CD8-positive, alpha-beta memory T cell (primary cell): ENCODE measurements at regions not wholly inside any gene's neighbourhood (a gene's known extent, or its start where the extent isn't known, plus 50 kb on each side); places are given as distances from the start of the nearest gene placed in this dataset.

ENCODE experiments used
- CTCF ChIA-PET: fragments of 350-600 bp; sonication (Branson Sonifier 250); formaldehyde crosslinking; loops from one replicate; lab custom pipeline; 2021; ENCODE audit warnings: antibody characterized with exemption; lab: Charles Lee
- POLR2A ChIA-PET: fragments of 350-600 bp; sonication (Branson Sonifier 250); formaldehyde crosslinking; loops from one replicate; lab custom pipeline; 2021; ENCODE audit warnings: antibody characterized with exemption; lab: Charles Lee
- DNase-seq, 5 donors: peaks; one replicate each; pipeline versions ENCODE4 v3.0.0 to v3.0.0-alpha.2; 2020 to 2022; ENCODE audit warnings: mixed read lengths in 1 of 5
- H3K27ac ChIP-seq: one replicate; pipeline ENCODE4 v1.7.0; 2013; ENCODE audit warnings: low read depth, mild to moderate bottlenecking, low read length, moderate library complexity
- H3K27me3 ChIP-seq: 2 replicates; pipeline ENCODE4 v1.7.0; 2013; ENCODE audit warnings: low read length, mild to moderate bottlenecking; ENCODE audit not compliant: insufficient read depth, poor library complexity, severe bottlenecking
- H3K36me3 ChIP-seq: 2 replicates; pipeline ENCODE4 v1.7.0; 2013; ENCODE audit warnings: mild to moderate bottlenecking, low read length, moderate library complexity; ENCODE audit not compliant: insufficient read depth
- H3K4me1 ChIP-seq: 2 replicates; pipeline ENCODE4 v1.7.0; 2013; ENCODE audit warnings: mild to moderate bottlenecking, low read length, moderate library complexity; ENCODE audit not compliant: insufficient read depth
- H3K4me3 ChIP-seq: 2 replicates; pipeline ENCODE4 v1.7.0; 2013; ENCODE audit warnings: mild to moderate bottlenecking, low read length
- H3K9me3 ChIP-seq: 2 replicates; pipeline ENCODE4 v1.7.0; 2013; ENCODE audit warnings: mild to moderate bottlenecking, low read length
- H3K27ac Mint-ChIP-seq, 8 donors: one replicate each; pipeline ENCODE4 v1.8.0; 2020 to 2021; ENCODE audit warnings: mixed read lengths in 8 of 8, mild to moderate bottlenecking in 6 of 8, inconsistent platforms in 3 of 8, moderate library complexity in 3 of 8
- H3K27me3 Mint-ChIP-seq, 2 donors: one replicate each; pipeline ENCODE4 v1.8.0; 2020 to 2021; ENCODE audit warnings: mixed read lengths in 2 of 2, mild to moderate bottlenecking in 1 of 2, moderate library complexity in 1 of 2
- H3K36me3 Mint-ChIP-seq, 3 donors: one replicate each; pipeline ENCODE4 v1.8.0; 2020 to 2021; ENCODE audit warnings: mixed read lengths in 3 of 3, inconsistent platforms in 1 of 3, mild to moderate bottlenecking in 1 of 3
- H3K4me1 Mint-ChIP-seq, 3 donors: one replicate each; pipeline ENCODE4 v1.8.0; 2020 to 2021; ENCODE audit warnings: mixed read lengths in 3 of 3, inconsistent platforms in 1 of 3, mild to moderate bottlenecking in 1 of 3
- H3K4me3 Mint-ChIP-seq, 7 donors: one replicate each; pipeline ENCODE4 v1.8.0; 2020 to 2021; ENCODE audit warnings: mixed read lengths in 7 of 7, mild to moderate bottlenecking in 6 of 7, moderate library complexity in 4 of 7, inconsistent platforms in 2 of 7
- H3K9me3 Mint-ChIP-seq, 5 donors: one replicate each; pipeline ENCODE4 v1.8.0; 2020 to 2022; ENCODE audit warnings: mixed read lengths in 5 of 5, mild to moderate bottlenecking in 3 of 5, moderate library complexity in 2 of 5, inconsistent platforms in 1 of 5

- no peak for DNase-seq
- peaks cover 0 to 2% (median 0%) of the 10 kb centered on the region in 5 donors for H3K9me3 Mint-ChIP-seq
- no peak overlapping the region for H3K4me3 Mint-ChIP-seq
- Histone ChIP-seq H3K27ac (no peak overlapping the region), H3K27me3 (no peaks in the 10 kb centered on the region), H3K36me3 (no peaks in the 10 kb centered on the region), H3K4me3 (no peak overlapping the region), H3K4me1 (no peaks in the 10 kb centered on the region), H3K9me3 (no peaks in the 10 kb centered on the region)
- POLR2A ChIA-PET = no interaction called here
- peak overlapping the region in 1 of 8 donors; percentile 25 for H3K27ac Mint-ChIP-seq
- H3K4me1 Mint-ChIP-seq = peaks cover 0 to 7% (median 4%) of the 10 kb centered on the region in 3 donors
- peaks cover 0 to 4% of the 10 kb centered on the region in 2 donors for H3K27me3 Mint-ChIP-seq
- CTCF ChIA-PET = no interaction called here
- no peaks in the 10 kb centered on the region for H3K36me3 Mint-ChIP-seq
Measured at GRCh38 chrX:20399728-20400414, 133.2 kb upstream of the RPS6KA3 start.

- POLR2A ChIA-PET = no interaction called here
- Mint-ChIP-seq H3K27me3 (peaks cover 0 to 5% of the 10 kb centered on the region in 2 donors), H3K4me1 (peaks cover 0 to 7% (median 4%) of the 10 kb centered on the region in 3 donors)
Measured at GRCh38 chrX:20397587-20397986, 130.9 kb upstream of the RPS6KA3 start.

DNA sequence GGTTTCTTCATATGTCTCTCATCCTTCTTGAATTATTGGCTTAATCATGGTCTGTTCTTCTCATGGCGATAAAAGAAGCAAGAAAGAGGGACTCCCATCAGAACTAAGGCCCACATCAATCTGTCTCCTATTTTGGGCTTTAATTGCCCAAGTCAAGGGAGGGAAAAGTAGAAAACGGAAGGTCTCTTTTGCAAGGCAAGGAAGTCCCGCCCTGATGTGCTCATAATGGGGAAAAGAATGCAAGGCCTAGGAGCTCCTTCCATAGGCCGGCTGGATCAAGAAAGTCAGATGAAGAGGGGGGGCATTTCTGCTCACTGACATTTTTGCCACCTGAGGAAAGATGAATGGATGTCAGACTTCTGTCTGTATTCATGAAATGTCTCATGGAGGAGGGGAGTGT lies 127.7 kb upstream of the RPS6KA3 start:
- Histone ChIP-seq H3K27me3 (no peaks in the 10 kb centered on the region), H3K27ac (no peak overlapping the region), H3K4me1 (no peaks in the 10 kb centered on the region), H3K36me3 (no peaks in the 10 kb centered on the region), H3K9me3 (no peaks in the 10 kb centered on the region), H3K4me3 (no peak overlapping the region)
- Mint-ChIP-seq H3K36me3 (no peaks in the 10 kb centered on the region), H3K4me3 (no peak overlapping the region), H3K4me1 (peaks cover 0 to 4% (median 0%) of the 10 kb centered on the region in 3 donors), H3K27ac (no peak overlapping the region), H3K27me3 (peaks cover 0 to 5% of the 10 kb centered on the region in 2 donors), H3K9me3 (peaks cover 0 to 2% (median 0%) of the 10 kb centered on the region in 5 donors)
- DNase-seq = no peak
- ChIA-PET CTCF (no interaction called here), POLR2A (no interaction called here)

More at GRCh38 chrX:20397587-20397986, 130.9 kb upstream of the RPS6KA3 start:
- Histone ChIP-seq H3K27me3 (no peaks in the 10 kb centered on the region), H3K36me3 (no peaks in the 10 kb centered on the region), H3K4me3 (no peak overlapping the region), H3K9me3 (no peaks in the 10 kb centered on the region), H3K27ac (no peak overlapping the region), H3K4me1 (no peaks in the 10 kb centered on the region)
- Mint-ChIP-seq H3K27ac (no peak overlapping the region), H3K4me3 (no peak overlapping the region), H3K9me3 (peaks cover 0 to 2% (median 0%) of the 10 kb centered on the region in 5 donors), H3K36me3 (no peaks in the 10 kb centered on the region)
- no peak for DNase-seq
- CTCF ChIA-PET = no interaction called here

DNA sequence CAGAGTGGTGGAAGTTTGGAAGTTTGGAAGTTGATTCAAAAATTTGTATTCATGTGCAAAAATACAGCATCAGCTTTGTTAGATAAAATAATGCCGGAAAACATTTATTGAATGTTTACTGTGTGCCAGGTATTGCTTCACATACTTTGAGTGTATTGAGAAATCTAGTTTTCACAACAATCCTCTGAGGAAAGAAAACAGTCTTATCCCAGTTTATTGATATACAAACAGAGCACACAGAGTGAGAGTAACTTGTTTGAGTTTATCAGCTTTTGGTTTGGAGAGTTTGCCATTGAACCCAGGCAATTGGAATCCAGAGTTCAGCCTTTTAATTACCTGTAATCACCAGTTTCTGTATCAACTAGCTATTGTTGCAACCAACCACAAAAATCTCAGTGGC lies 127.2 kb upstream of the RPS6KA3 start:
- Histone ChIP-seq H3K27me3 (no peaks in the 10 kb centered on the region), H3K4me3 (no peak overlapping the region), H3K36me3 (no peaks in the 10 kb centered on the region), H3K27ac (no peak overlapping the region), H3K9me3 (no peaks in the 10 kb centered on the region), H3K4me1 (no peaks in the 10 kb centered on the region)
- no peak for DNase-seq
- Mint-ChIP-seq H3K4me1 (peaks cover 0 to 1% (median 0%) of the 10 kb centered on the region in 3 donors), H3K9me3 (peaks cover 0 to 2% (median 0%) of the 10 kb centered on the region in 5 donors), H3K27ac (no peak overlapping the region), H3K27me3 (peaks cover 0 to 5% of the 10 kb centered on the region in 2 donors), H3K4me3 (no peak overlapping the region), H3K36me3 (no peaks in the 10 kb centered on the region)
- POLR2A ChIA-PET = no interaction called here
- CTCF ChIA-PET = no interaction called here

GRCh38 chrX:20388594-20388993 lies 121.9 kb upstream of the RPS6KA3 start:
- H3K4me1 ChIP-seq = no peaks in the 10 kb centered on the region
- CTCF ChIA-PET = no interaction called here

GRCh38 chrX:20383477-20383876 lies 116.8 kb upstream of the RPS6KA3 start:
- no peaks in the 10 kb centered on the region for H3K27me3 ChIP-seq
- ChIA-PET CTCF (no interaction called here), POLR2A (no interaction called here)
- no peak overlapping the region for H3K27ac ChIP-seq
- peaks cover 0 to 2% (median 0%) of the 10 kb centered on the region in 3 donors for H3K36me3 Mint-ChIP-seq
- H3K4me1 ChIP-seq = peaks cover 5% of the 10 kb centered on the region
- H3K4me3 ChIP-seq = no peak overlapping the region
- H3K36me3 ChIP-seq = no peaks in the 10 kb centered on the region
- peaks cover 0 to 4% of the 10 kb centered on the region in 2 donors for H3K27me3 Mint-ChIP-seq
- no peak overlapping the region for H3K4me3 Mint-ChIP-seq
- H3K4me1 Mint-ChIP-seq = peaks cover 10 to 20% (median 15%) of the 10 kb centered on the region in 3 donors
- H3K27ac Mint-ChIP-seq = peak overlapping the region in 1 of 8 donors; percentile 65
- no peak for DNase-seq
- H3K9me3 Mint-ChIP-seq = peaks cover 0 to 4% (median 0%) of the 10 kb centered on the region in 5 donors
- H3K9me3 ChIP-seq = no peaks in the 10 kb centered on the region

More at GRCh38 chrX:20388594-20388993, 121.9 kb upstream of the RPS6KA3 start:
- Mint-ChIP-seq H3K4me3 (no peak overlapping the region), H3K27ac (no peak overlapping the region), H3K36me3 (no peaks in the 10 kb centered on the region), H3K27me3 (peaks cover 0 to 4% of the 10 kb centered on the region in 2 donors), H3K4me1 (no peaks in the 10 kb centered on the region), H3K9me3 (no peaks in the 10 kb centered on the region)
- Histone ChIP-seq H3K9me3 (no peaks in the 10 kb centered on the region), H3K27me3 (no peaks in the 10 kb centered on the region), H3K27ac (no peak overlapping the region), H3K36me3 (no peaks in the 10 kb centered on the region), H3K4me3 (no peak overlapping the region)
- POLR2A ChIA-PET = no interaction called here
- DNase-seq = no peak

- Histone ChIP-seq H3K36me3 (no peaks in the 10 kb centered on the region), H3K27ac (no peak overlapping the region), H3K4me1 (peaks cover 5% of the 10 kb centered on the region), H3K4me3 (no peak overlapping the region), H3K9me3 (no peaks in the 10 kb centered on the region), H3K27me3 (no peaks in the 10 kb centered on the region)
- Mint-ChIP-seq H3K9me3 (peaks cover 0 to 4% (median 0%) of the 10 kb centered on the region in 5 donors), H3K27ac (peak overlapping the region in 6 of 8 donors; percentile 37 to 68 (median 50)), H3K36me3 (peaks cover 0 to 2% (median 0%) of the 10 kb centered on the region in 3 donors), H3K4me1 (peaks cover 15 to 27% (median 19%) of the 10 kb centered on the region in 3 donors), H3K4me3 (peak overlapping the region in 6 of 7 donors; percentile 1 to 79 (median 55)), H3K27me3 (peaks cover 0 to 4% of the 10 kb centered on the region in 2 donors)
- no peak for DNase-seq
- CTCF ChIA-PET = no interaction called here
- POLR2A ChIA-PET = no interaction called here
Measured at GRCh38 chrX:20382518-20383297, 116.0 kb upstream of the RPS6KA3 start.

- Histone ChIP-seq H3K27me3 (no peaks in the 10 kb centered on the region), H3K36me3 (no peaks in the 10 kb centered on the region), H3K27ac (no peak overlapping the region), H3K4me1 (peaks cover 5% of the 10 kb centered on the region), H3K4me3 (no peak overlapping the region), H3K9me3 (no peaks in the 10 kb centered on the region)
- Mint-ChIP-seq H3K4me1 (peaks cover 15 to 32% (median 25%) of the 10 kb centered on the region in 3 donors), H3K36me3 (peaks cover 0 to 2% (median 0%) of the 10 kb centered on the region in 3 donors), H3K9me3 (peaks cover 0 to 4% (median 0%) of the 10 kb centered on the region in 5 donors), H3K27me3 (peaks cover 0 to 4% of the 10 kb centered on the region in 2 donors), H3K4me3 (peak overlapping the region in 5 of 7 donors; percentile 0 to 79 (median 2)), H3K27ac (peak overlapping the region in 1 of 8 donors; percentile 13)
- ChIA-PET CTCF (no interaction called here), POLR2A (no interaction called here)
- no peak for DNase-seq
Measured at GRCh38 chrX:20382082-20382481, 115.4 kb upstream of the RPS6KA3 start.
